OCI-LY3 (cell line): ENCODE measurements at regions not wholly inside any gene's neighbourhood (a gene's known extent, or its start where the extent isn't known, plus 50 kb on each side); places are given as distances from the start of the nearest gene placed in this dataset.

Source experiments
- EZH2phosphoT487 ChIP-seq: fragments of 200-600 bp; shearing (Covaris generic); IDR thresholded peaks from 2 replicates; pipeline ENCODE4 v1.6.1; 2018; ENCODE audit warnings: antibody characterized with exemption, mixed run types, low read depth
- TF ChIP-seq, protein P1 (sequence below): fragments of 200-600, 300-600 bp; sonication (generic); IDR thresholded peaks from 2 replicates; pipeline ENCODE4 v1.5.1; 2014; ENCODE audit warnings: antibody characterized with exemption, low read length, low read depth

DNA sequence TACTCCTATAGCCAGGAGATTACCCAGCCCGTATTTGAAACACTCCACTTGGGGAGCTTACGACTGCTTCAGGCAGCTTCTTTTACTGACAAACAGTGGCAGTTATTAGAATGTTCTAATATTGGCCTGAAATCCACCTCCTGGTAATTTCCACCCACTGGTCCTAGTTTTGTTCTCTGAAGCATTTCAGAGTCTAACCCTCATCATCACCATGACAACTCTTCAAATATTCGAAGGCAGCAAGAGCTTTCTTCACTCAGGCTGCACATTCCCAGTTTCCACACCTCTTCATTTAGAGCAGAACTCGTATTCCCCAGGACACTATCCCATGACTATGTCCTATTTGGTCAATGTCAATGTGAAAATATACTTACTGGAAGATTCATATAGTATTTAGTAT, 325.6 kb downstream of the UBE3D start:
- TF ChIP-seq, protein P1, sequence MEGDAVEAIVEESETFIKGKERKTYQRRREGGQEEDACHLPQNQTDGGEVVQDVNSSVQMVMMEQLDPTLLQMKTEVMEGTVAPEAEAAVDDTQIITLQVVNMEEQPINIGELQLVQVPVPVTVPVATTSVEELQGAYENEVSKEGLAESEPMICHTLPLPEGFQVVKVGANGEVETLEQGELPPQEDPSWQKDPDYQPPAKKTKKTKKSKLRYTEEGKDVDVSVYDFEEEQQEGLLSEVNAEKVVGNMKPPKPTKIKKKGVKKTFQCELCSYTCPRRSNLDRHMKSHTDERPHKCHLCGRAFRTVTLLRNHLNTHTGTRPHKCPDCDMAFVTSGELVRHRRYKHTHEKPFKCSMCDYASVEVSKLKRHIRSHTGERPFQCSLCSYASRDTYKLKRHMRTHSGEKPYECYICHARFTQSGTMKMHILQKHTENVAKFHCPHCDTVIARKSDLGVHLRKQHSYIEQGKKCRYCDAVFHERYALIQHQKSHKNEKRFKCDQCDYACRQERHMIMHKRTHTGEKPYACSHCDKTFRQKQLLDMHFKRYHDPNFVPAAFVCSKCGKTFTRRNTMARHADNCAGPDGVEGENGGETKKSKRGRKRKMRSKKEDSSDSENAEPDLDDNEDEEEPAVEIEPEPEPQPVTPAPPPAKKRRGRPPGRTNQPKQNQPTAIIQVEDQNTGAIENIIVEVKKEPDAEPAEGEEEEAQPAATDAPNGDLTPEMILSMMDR, result no peak
- TF ChIP-seq EZH2phosphoT487, result no peak
